ENCODE measurements at regions not wholly inside any gene's neighbourhood (a gene's known extent, or its start where the extent isn't known, plus 50 kb on each side); places are given as distances from the start of the nearest gene placed in this dataset.

GRCh38 chr4:102429553-102429952, 71.6 kb upstream of the NFKB1 start:
- Mint-ChIP-seq H3K36me3 (ENCODE audit: low read depth) (no peaks in the 10 kb centered on the region), H3K27me3 (no peaks in the 10 kb centered on the region), H3K4me3 (no peak overlapping the region), H3K4me1 (ENCODE audit: low read depth) (peaks cover 10% of the 10 kb centered on the region), H3K9me3 (no peaks in the 10 kb centered on the region), H3K27ac (no peak overlapping the region)

DNA sequence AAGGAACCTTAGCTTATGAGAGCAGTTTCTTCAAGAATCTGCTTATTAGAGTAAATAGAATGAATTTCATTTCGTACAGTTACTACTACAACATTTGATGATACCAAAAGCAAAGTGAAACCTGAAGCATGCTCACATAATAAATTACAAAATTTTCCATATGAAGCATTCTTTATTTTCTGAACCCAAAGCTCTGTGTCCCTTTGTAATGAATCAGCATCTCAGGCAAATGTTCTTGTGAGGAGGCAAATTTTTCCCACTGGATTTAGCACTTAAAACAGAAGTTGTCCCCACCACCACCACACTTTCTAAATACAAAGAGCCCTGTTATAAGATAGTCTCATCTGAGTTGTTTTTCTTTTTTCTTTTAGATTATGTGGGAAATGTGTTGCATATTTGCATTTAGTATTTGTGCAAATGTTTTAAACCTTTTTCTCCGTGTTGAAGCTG, 70.7 kb upstream of the NFKB1 start:
- peak overlapping the region; percentile 83 for H3K27ac Mint-ChIP-seq
- H3K4me1 Mint-ChIP-seq (ENCODE audit: low read depth) = peaks cover 10% of the 10 kb centered on the region
- no peaks in the 10 kb centered on the region for H3K27me3 Mint-ChIP-seq
- H3K9me3 Mint-ChIP-seq = no peaks in the 10 kb centered on the region
- peak overlapping the region; percentile 83 for H3K4me3 Mint-ChIP-seq
- H3K36me3 Mint-ChIP-seq (ENCODE audit: low read depth) = no peaks in the 10 kb centered on the region

DNA sequence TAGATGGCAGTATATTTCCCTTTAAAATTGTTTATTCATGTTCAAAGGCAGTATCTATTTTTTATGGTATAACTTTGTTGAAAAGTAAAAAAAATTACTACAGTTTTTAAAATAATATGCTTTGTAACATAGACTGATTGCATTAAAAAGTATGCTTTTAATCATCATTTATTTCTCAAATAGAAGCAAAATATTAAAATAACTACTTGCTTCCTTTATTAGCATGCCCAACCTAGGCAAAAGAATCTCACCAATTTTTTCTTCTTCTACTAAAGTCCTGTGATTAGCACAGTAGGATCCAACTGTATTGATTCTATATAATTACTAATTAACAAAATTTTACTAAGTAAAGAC, 69.6 kb upstream of the NFKB1 start:
- Mint-ChIP-seq H3K4me3 (peak overlapping the region; percentile 83), H3K27ac (no peak overlapping the region), H3K9me3 (no peaks in the 10 kb centered on the region), H3K27me3 (no peaks in the 10 kb centered on the region), H3K4me1 (ENCODE audit: low read depth) (peaks cover 10% of the 10 kb centered on the region), H3K36me3 (ENCODE audit: low read depth) (no peaks in the 10 kb centered on the region)

GRCh38 chr4:102437111-102437510, 64.0 kb upstream of the NFKB1 start:
- no peaks in the 10 kb centered on the region for H3K27me3 Mint-ChIP-seq
- no peak overlapping the region for H3K27ac Mint-ChIP-seq
- no peaks in the 10 kb centered on the region for H3K36me3 Mint-ChIP-seq (ENCODE audit: low read depth)
- no peaks in the 10 kb centered on the region for H3K9me3 Mint-ChIP-seq
- H3K4me1 Mint-ChIP-seq (ENCODE audit: low read depth) = no peaks in the 10 kb centered on the region
- no peak overlapping the region for H3K4me3 Mint-ChIP-seq

- Mint-ChIP-seq H3K27ac (no peak overlapping the region), H3K27me3 (no peaks in the 10 kb centered on the region), H3K36me3 (ENCODE audit: low read depth) (no peaks in the 10 kb centered on the region), H3K4me1 (ENCODE audit: low read depth) (no peaks in the 10 kb centered on the region), H3K9me3 (no peaks in the 10 kb centered on the region), H3K4me3 (no peak overlapping the region)
Measured at GRCh38 chr4:102438396-102439235, 62.5 kb upstream of the NFKB1 start.

DNA sequence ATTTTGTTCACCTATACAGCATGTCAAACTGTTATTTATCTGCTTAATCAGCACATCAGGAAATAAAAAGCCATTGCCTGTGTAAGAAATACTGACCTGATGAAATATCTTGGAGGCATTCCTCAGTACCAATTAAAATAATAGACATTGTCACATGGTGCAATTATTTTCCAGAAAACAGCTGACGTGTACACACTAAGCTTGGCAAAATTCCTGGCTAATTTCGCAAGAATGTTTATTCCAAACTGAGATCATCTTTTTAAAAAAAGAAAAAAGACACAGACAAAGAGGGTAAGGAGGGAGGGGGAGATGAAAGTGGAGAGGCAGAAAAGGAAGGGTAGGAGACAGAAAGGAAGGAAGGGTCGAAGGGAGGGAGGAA, 61.9 kb upstream of the NFKB1 start:
- Mint-ChIP-seq H3K27ac (no peak overlapping the region), H3K36me3 (ENCODE audit: low read depth) (no peaks in the 10 kb centered on the region), H3K4me1 (ENCODE audit: low read depth) (no peaks in the 10 kb centered on the region), H3K4me3 (no peak overlapping the region), H3K9me3 (no peaks in the 10 kb centered on the region), H3K27me3 (no peaks in the 10 kb centered on the region)

DNA sequence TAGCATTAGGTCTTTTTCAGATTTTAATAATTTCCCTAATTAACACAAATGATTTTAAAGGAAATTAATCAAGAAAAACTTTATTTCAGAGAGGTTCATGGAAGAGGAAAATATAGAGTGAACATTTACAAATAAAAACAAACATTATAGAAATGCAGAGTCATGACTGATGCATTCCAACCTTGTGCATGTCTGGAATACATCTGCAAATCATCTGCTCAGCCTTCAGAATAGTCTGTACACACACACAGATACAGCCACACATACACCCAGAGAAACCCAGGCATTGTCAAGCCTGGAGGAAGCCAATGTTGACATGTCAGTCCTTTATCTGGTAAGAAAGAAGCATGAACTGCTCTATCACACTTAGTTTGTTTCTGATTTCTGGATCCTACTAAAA, 61.3 kb upstream of the NFKB1 start:
- no peaks in the 10 kb centered on the region for H3K4me1 Mint-ChIP-seq (ENCODE audit: low read depth)
- H3K27me3 Mint-ChIP-seq = no peaks in the 10 kb centered on the region
- no peak overlapping the region for H3K27ac Mint-ChIP-seq
- no peak overlapping the region for H3K4me3 Mint-ChIP-seq
- no peaks in the 10 kb centered on the region for H3K36me3 Mint-ChIP-seq (ENCODE audit: low read depth)
- no peaks in the 10 kb centered on the region for H3K9me3 Mint-ChIP-seq

DNA sequence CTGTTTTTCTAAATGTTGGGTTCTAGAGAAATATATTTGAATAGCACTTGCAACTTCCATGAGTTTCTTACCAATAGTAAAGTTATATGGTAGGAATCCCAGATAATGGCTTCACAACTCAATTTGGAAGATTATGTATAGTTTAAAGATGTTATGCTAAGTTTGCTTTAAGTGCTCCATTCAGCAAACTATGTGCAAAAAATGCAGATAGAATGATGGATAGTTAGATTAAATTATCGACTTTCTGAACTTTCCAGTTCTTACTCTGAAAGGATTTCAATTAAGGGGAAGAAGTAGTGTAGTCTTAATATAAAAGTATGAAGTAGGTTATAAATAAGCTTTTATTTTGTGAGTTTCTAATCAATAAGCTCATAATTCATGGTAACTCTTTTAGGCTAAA, 60.7 kb upstream of the NFKB1 start:
- H3K36me3 Mint-ChIP-seq (ENCODE audit: low read depth) = no peaks in the 10 kb centered on the region
- no peaks in the 10 kb centered on the region for H3K9me3 Mint-ChIP-seq
- no peaks in the 10 kb centered on the region for H3K4me1 Mint-ChIP-seq (ENCODE audit: low read depth)
- H3K27ac Mint-ChIP-seq = no peak overlapping the region
- no peak overlapping the region for H3K4me3 Mint-ChIP-seq
- no peaks in the 10 kb centered on the region for H3K27me3 Mint-ChIP-seq

- H3K27ac Mint-ChIP-seq = no peak overlapping the region
- H3K4me3 Mint-ChIP-seq = no peak overlapping the region
- no peaks in the 10 kb centered on the region for H3K36me3 Mint-ChIP-seq (ENCODE audit: low read depth)
- H3K4me1 Mint-ChIP-seq (ENCODE audit: low read depth) = peaks cover 3% of the 10 kb centered on the region
- H3K27me3 Mint-ChIP-seq = no peaks in the 10 kb centered on the region
- no peaks in the 10 kb centered on the region for H3K9me3 Mint-ChIP-seq
Measured at GRCh38 chr4:102441978-102442911, 58.9 kb upstream of the NFKB1 start.

GRCh38 chr4:102444752-102445151, 56.4 kb upstream of the NFKB1 start:
- peaks cover 16% of the 10 kb centered on the region for H3K4me1 Mint-ChIP-seq (ENCODE audit: low read depth)
- no peaks in the 10 kb centered on the region for H3K36me3 Mint-ChIP-seq (ENCODE audit: low read depth)
- H3K27me3 Mint-ChIP-seq = no peaks in the 10 kb centered on the region
- H3K9me3 Mint-ChIP-seq = no peaks in the 10 kb centered on the region
- H3K4me3 Mint-ChIP-seq = no peak overlapping the region
- no peak overlapping the region for H3K27ac Mint-ChIP-seq

- H3K4me3 Mint-ChIP-seq = no peak overlapping the region
- no peaks in the 10 kb centered on the region for H3K27me3 Mint-ChIP-seq
- H3K9me3 Mint-ChIP-seq = no peaks in the 10 kb centered on the region
- no peak overlapping the region for H3K27ac Mint-ChIP-seq
- H3K4me1 Mint-ChIP-seq (ENCODE audit: low read depth) = peaks cover 21% of the 10 kb centered on the region
- no peaks in the 10 kb centered on the region for H3K36me3 Mint-ChIP-seq (ENCODE audit: low read depth)
Measured at GRCh38 chr4:102445213-102445612, 55.9 kb upstream of the NFKB1 start.

DNA sequence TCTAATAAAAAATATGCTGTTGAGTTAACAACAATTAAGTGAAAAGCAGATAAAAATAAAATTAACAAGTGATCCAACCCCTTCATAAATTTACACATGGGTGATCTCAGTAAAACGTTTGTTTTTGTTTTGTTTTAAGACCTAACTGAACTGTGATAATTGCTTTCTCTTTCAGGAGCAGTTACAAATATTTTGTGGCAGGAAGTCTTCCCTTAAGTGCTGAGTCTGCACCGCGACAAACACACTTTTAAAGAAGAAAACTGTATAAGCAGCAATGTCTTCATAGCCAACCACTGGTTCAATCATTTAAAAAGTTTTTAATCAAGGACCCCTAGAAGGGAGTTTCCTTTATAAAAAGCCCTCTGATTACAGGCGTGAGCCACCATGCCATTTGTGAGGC, 53.7 kb upstream of the NFKB1 start:
- Mint-ChIP-seq H3K9me3 (no peaks in the 10 kb centered on the region), H3K4me3 (no peak overlapping the region), H3K27me3 (no peaks in the 10 kb centered on the region), H3K4me1 (ENCODE audit: low read depth) (peaks cover 40% of the 10 kb centered on the region), H3K27ac (no peak overlapping the region), H3K36me3 (ENCODE audit: low read depth) (no peaks in the 10 kb centered on the region)

GRCh38 chr4:102449751-102450352, 51.3 kb upstream of the NFKB1 start:
- no peaks in the 10 kb centered on the region for H3K27me3 Mint-ChIP-seq
- H3K27ac Mint-ChIP-seq = no peak overlapping the region
- peaks cover 61% of the 10 kb centered on the region for H3K4me1 Mint-ChIP-seq (ENCODE audit: low read depth)
- H3K4me3 Mint-ChIP-seq = no peak overlapping the region
- no peaks in the 10 kb centered on the region for H3K9me3 Mint-ChIP-seq
- H3K36me3 Mint-ChIP-seq (ENCODE audit: low read depth) = no peaks in the 10 kb centered on the region

GRCh38 chr4:102451266-102451665, 49.9 kb upstream of the NFKB1 start:
- H3K27ac Mint-ChIP-seq = no peak overlapping the region
- no peaks in the 10 kb centered on the region for H3K9me3 Mint-ChIP-seq
- no peaks in the 10 kb centered on the region for H3K27me3 Mint-ChIP-seq
- peaks cover 61% of the 10 kb centered on the region for H3K4me1 Mint-ChIP-seq (ENCODE audit: low read depth)
- no peak overlapping the region for H3K4me3 Mint-ChIP-seq
- H3K36me3 Mint-ChIP-seq (ENCODE audit: low read depth) = no peaks in the 10 kb centered on the region
